Karpas-422 (cell line): ENCODE measurements at regions not wholly inside any gene's neighbourhood (a gene's known extent, or its start where the extent isn't known, plus 50 kb on each side); places are given as distances from the start of the nearest gene placed in this dataset.

Source experiments
- DNase-seq: peaks from one replicate; pipeline ENCODE4 v3.0.0-alpha.2; 2015
- H2AFZ ChIP-seq: fragments of 200-600 bp; sonication (generic); 2 replicates; pipeline ENCODE4 v1.6.1; 2014; ENCODE audit warnings: antibody characterized with exemption, low read length, mixed read lengths
- H3K27ac ChIP-seq: fragments of 200-600 bp; sonication (generic); 2 replicates; pipeline ENCODE4 v1.5.1; 2014; ENCODE audit warnings: mild to moderate bottlenecking, low read length, moderate library complexity
- H3K27me3 ChIP-seq: fragments of 200-600 bp; sonication (generic); 2 replicates; pipeline ENCODE4 v1.6.1; 2014; ENCODE audit warnings: low read length, mixed read lengths
- H3K36me3 ChIP-seq: fragments of 200-600 bp; sonication (generic); 2 replicates; pipeline ENCODE4 v1.6.1; 2014; ENCODE audit warnings: low read length, mixed read lengths; ENCODE audit not compliant: insufficient read depth
- H3K4me1 ChIP-seq: fragments of 200-600 bp; sonication (generic); 2 replicates; pipeline ENCODE4 v1.6.1; 2014; ENCODE audit warnings: mild to moderate bottlenecking, low read length, mixed read lengths
- H3K4me2 ChIP-seq: fragments of 200-600 bp; sonication (generic); 2 replicates; pipeline ENCODE4 v1.6.1; 2014; ENCODE audit warnings: low read length, low read depth, mild to moderate bottlenecking; ENCODE audit not compliant: poor library complexity, severe bottlenecking
- H3K4me3 ChIP-seq: fragments of 200-600 bp; sonication (generic); 2 replicates; pipeline ENCODE4 v1.5.1; 2014; ENCODE audit warnings: mild to moderate bottlenecking, antibody characterized with exemption, low read length, mixed read lengths
- H3K79me2 ChIP-seq: fragments of 200-600 bp; sonication (generic); 2 replicates; pipeline ENCODE4 v1.6.1; 2014; ENCODE audit warnings: mild to moderate bottlenecking, low read length, mixed read lengths
- H3K9ac ChIP-seq: fragments of 200-600 bp; sonication (generic); 2 replicates; pipeline ENCODE4 v1.6.0; 2014; ENCODE audit warnings: low read length
- H3K9me2 ChIP-seq: fragments of 200-600 bp; sonication (generic), shearing (Covaris generic); replicated peaks from 2 replicates; pipeline ENCODE4 v1.6.0; 2014; ENCODE audit warnings: mild to moderate bottlenecking, low read length, moderate library complexity; ENCODE audit not compliant: insufficient read depth
- H3K9me3 ChIP-seq: fragments of 300-700, 200-600 bp; sonication (generic); 2 replicates; pipeline ENCODE4 v1.6.1; 2014; ENCODE audit warnings: low read length, mixed read lengths
- H4K20me1 ChIP-seq: fragments of 200-600 bp; sonication (generic); 2 replicates; pipeline ENCODE4 v1.6.1; 2014; ENCODE audit warnings: mild to moderate bottlenecking, antibody characterized with exemption, low read length, low read depth; ENCODE audit not compliant: insufficient read depth

GRCh38 chr3:82957079-82957478 lies 1195.6 kb upstream of the GBE1 start:
- Histone ChIP-seq H3K4me2 (no peak overlapping the region), H3K4me3 (no peak overlapping the region), H3K9me2 (no peaks in the 10 kb centered on the region), H3K27ac (no peak overlapping the region), H3K9ac (no peak overlapping the region), H2AFZ (no peak overlapping the region), H3K36me3 (no peaks in the 10 kb centered on the region), H3K9me3 (peaks cover 37% of the 10 kb centered on the region), H3K27me3 (no peaks in the 10 kb centered on the region), H4K20me1 (no peaks in the 10 kb centered on the region), H3K79me2 (no peaks in the 10 kb centered on the region), H3K4me1 (no peaks in the 10 kb centered on the region)
- no peak for DNase-seq

GRCh38 chr3:82954486-82954885 lies 1193.0 kb upstream of the GBE1 start:
- H3K9ac ChIP-seq: no peak overlapping the region
- no peaks in the 10 kb centered on the region for H3K4me1 ChIP-seq

GRCh38 chr3:82942041-82942440 lies 1180.6 kb upstream of the GBE1 start:
- no peak overlapping the region for H3K9ac ChIP-seq
- H3K9me2 ChIP-seq: no peaks in the 10 kb centered on the region
- H2AFZ ChIP-seq: no peak overlapping the region
- H4K20me1 ChIP-seq: no peaks in the 10 kb centered on the region
- H3K27ac ChIP-seq: no peak overlapping the region
- H3K9me3 ChIP-seq: peaks cover 25% of the 10 kb centered on the region
- H3K4me3 ChIP-seq: no peak overlapping the region
- DNase-seq: no peak
- H3K79me2 ChIP-seq: no peaks in the 10 kb centered on the region
- H3K36me3 ChIP-seq: no peaks in the 10 kb centered on the region
- H3K4me1 ChIP-seq: no peaks in the 10 kb centered on the region
- no peak overlapping the region for H3K4me2 ChIP-seq
- no peaks in the 10 kb centered on the region for H3K27me3 ChIP-seq

More at GRCh38 chr3:82954486-82954885, 1193.0 kb upstream of the GBE1 start:
- no peaks in the 10 kb centered on the region for H3K79me2 ChIP-seq
- H3K27me3 ChIP-seq: no peaks in the 10 kb centered on the region
- no peak overlapping the region for H2AFZ ChIP-seq
- no peaks in the 10 kb centered on the region for H4K20me1 ChIP-seq
- H3K9me3 ChIP-seq: peaks cover 37% of the 10 kb centered on the region
- no peaks in the 10 kb centered on the region for H3K9me2 ChIP-seq
- H3K27ac ChIP-seq: no peak overlapping the region
- no peaks in the 10 kb centered on the region for H3K36me3 ChIP-seq
- no peak for DNase-seq
- H3K4me2 ChIP-seq: no peak overlapping the region
- no peak overlapping the region for H3K4me3 ChIP-seq

- no peaks in the 10 kb centered on the region for H3K79me2 ChIP-seq
- H3K27me3 ChIP-seq: no peaks in the 10 kb centered on the region
- H3K9me2 ChIP-seq: no peaks in the 10 kb centered on the region
- H3K4me3 ChIP-seq: no peak overlapping the region
- H3K9ac ChIP-seq: no peak overlapping the region
- H3K4me1 ChIP-seq: no peaks in the 10 kb centered on the region
- peaks cover 28% of the 10 kb centered on the region for H3K9me3 ChIP-seq
- H3K4me2 ChIP-seq: no peak overlapping the region
- no peaks in the 10 kb centered on the region for H4K20me1 ChIP-seq
- no peak overlapping the region for H2AFZ ChIP-seq
- H3K36me3 ChIP-seq: no peaks in the 10 kb centered on the region
- no peak for DNase-seq
- H3K27ac ChIP-seq: no peak overlapping the region
These were observed 1178.7 kb upstream of the GBE1 start for GRCh38 chr3:82940124-82940523.

GRCh38 chr3:82939491-82940097 lies 1178.1 kb upstream of the GBE1 start:
- no peak overlapping the region for H3K27ac ChIP-seq
- no peaks in the 10 kb centered on the region for H3K4me1 ChIP-seq
- no peaks in the 10 kb centered on the region for H3K36me3 ChIP-seq
- no peaks in the 10 kb centered on the region for H4K20me1 ChIP-seq
- no peak overlapping the region for H3K4me3 ChIP-seq
- peaks cover 23% of the 10 kb centered on the region for H3K9me3 ChIP-seq
- H3K79me2 ChIP-seq: no peaks in the 10 kb centered on the region
- H3K9me2 ChIP-seq: no peaks in the 10 kb centered on the region
- no peaks in the 10 kb centered on the region for H3K27me3 ChIP-seq
- DNase-seq: no peak
- no peak overlapping the region for H3K4me2 ChIP-seq
- H3K9ac ChIP-seq: no peak overlapping the region
- H2AFZ ChIP-seq: no peak overlapping the region

- Histone ChIP-seq H3K4me2 (no peak overlapping the region), H3K36me3 (no peaks in the 10 kb centered on the region), H3K4me3 (no peak overlapping the region), H3K4me1 (no peaks in the 10 kb centered on the region), H2AFZ (no peak overlapping the region), H3K9me2 (no peaks in the 10 kb centered on the region), H3K27ac (no peak overlapping the region), H4K20me1 (no peaks in the 10 kb centered on the region), H3K27me3 (no peaks in the 10 kb centered on the region), H3K79me2 (no peaks in the 10 kb centered on the region), H3K9me3 (peaks cover 26% of the 10 kb centered on the region), H3K9ac (no peak overlapping the region)
- DNase-seq: no peak
These were observed 1177.4 kb upstream of the GBE1 start for GRCh38 chr3:82938821-82939328.

GRCh38 chr3:82927309-82928253 lies 1166.1 kb upstream of the GBE1 start:
- H3K9ac ChIP-seq: no peak overlapping the region
- no peak overlapping the region for H2AFZ ChIP-seq
- no peaks in the 10 kb centered on the region for H3K36me3 ChIP-seq
- H3K9me3 ChIP-seq: peaks cover 27% of the 10 kb centered on the region
- DNase-seq: no peak
- no peak overlapping the region for H3K4me2 ChIP-seq
- no peaks in the 10 kb centered on the region for H3K79me2 ChIP-seq
- no peak overlapping the region for H3K4me3 ChIP-seq
- no peaks in the 10 kb centered on the region for H3K9me2 ChIP-seq
- H3K4me1 ChIP-seq: no peaks in the 10 kb centered on the region
- H3K27ac ChIP-seq: no peak overlapping the region
- H3K27me3 ChIP-seq: no peaks in the 10 kb centered on the region
- no peaks in the 10 kb centered on the region for H4K20me1 ChIP-seq

GRCh38 chr3:82891028-82891427 lies 1129.6 kb upstream of the GBE1 start:
- Histone ChIP-seq H3K4me1 (no peaks in the 10 kb centered on the region), H3K4me2 (no peak overlapping the region), H3K4me3 (no peak overlapping the region), H3K9me2 (no peaks in the 10 kb centered on the region), H3K27me3 (no peaks in the 10 kb centered on the region), H3K27ac (no peak overlapping the region), H3K79me2 (no peaks in the 10 kb centered on the region), H4K20me1 (no peaks in the 10 kb centered on the region), H3K9me3 (peaks cover under 1% of the 10 kb centered on the region; the same call in 1 of the 2 replicates), H3K9ac (no peak overlapping the region), H2AFZ (no peak overlapping the region), H3K36me3 (no peaks in the 10 kb centered on the region)
- DNase-seq: no peak
